Transverse colon (tissue), 3 donors: ENCODE measurements at regions not wholly inside any gene's neighbourhood (a gene's known extent, or its start where the extent isn't known, plus 50 kb on each side); places are given as distances from the start of the nearest gene placed in this dataset.

Source experiments
- CTCF ChIP-seq, 5 experiments: fragments of 200-600 bp in 3 of 5; fragments of 450-650 bp in 2 of 5; sonication (generic) in 3 of 5; IDR thresholded peaks; 1 replicate in 2 of 5; 2 replicates in 3 of 5; pipeline ENCODE4 v1.5.1; 2016 to 2017; ENCODE audit warnings: antibody characterized with exemption in 5 of 5, inconsistent platforms in 3 of 5, mild to moderate bottlenecking in 2 of 5, moderate library complexity in 1 of 5
- EP300 ChIP-seq: sonication (generic); formaldehyde crosslinking; IDR thresholded peaks from one replicate; pipeline ENCODE4 v1.6.1; 2017; ENCODE audit warnings: antibody characterized with exemption, low read depth
- POLR2A ChIP-seq: fragments of 450-650 bp; IDR thresholded peaks from one replicate; pipeline ENCODE4 v1.6.1; 2016; ENCODE audit warnings: antibody characterized with exemption, mild to moderate bottlenecking, moderate library complexity

DNA sequence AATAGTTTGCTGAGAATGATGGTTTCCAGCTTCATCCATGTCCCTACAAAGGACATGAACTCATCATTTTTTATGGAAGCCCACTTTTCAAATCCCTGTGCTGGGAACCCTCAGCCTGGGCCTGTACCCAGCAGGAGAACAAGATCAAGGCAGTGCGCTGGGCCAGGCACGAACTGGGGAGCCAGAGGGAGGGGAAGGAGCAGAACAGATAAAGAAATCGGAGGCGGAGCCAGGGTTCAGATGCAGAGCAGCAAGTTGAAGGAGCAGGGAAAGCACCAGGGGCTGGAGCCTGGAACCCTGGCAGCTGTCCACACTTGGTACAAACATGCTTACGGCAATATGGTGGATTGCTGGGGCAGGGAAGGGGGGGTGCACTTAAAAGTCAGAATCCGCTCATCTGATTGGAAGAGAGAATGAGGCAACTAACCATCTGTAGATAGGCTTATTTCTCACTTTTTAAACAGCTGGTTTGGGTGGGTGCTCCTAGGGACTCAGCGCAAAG is 107.5 kb downstream of the NOG start:
- TF ChIP-seq CTCF (IDR thresholded peaks at IDR 0.05), result no peak
- no peak for TF ChIP-seq POLR2A
- TF ChIP-seq EP300, result no peak
